GM18511 (cell line): ENCODE measurements at regions not wholly inside any gene's neighbourhood (a gene's known extent, or its start where the extent isn't known, plus 50 kb on each side); places are given as distances from the start of the nearest gene placed in this dataset.
A peak's percentile ranks its signal among the peaks of the same experiment; 100 is the strongest.
"Not testable (repeated sequence)": the region's sequence is repeated elsewhere in the genome, so short reads cannot be mapped to it uniquely, and the experiment has no call there.

ENCODE experiments used
- ATAC-seq: cut with Tn5 transposase; IDR thresholded peaks from one replicate; pipeline ENCODE4 v1.9.1; 2021; ENCODE audit warnings: mild to moderate bottlenecking, moderate library complexity; ENCODE audit not compliant: unreplicated experiment

DNA sequence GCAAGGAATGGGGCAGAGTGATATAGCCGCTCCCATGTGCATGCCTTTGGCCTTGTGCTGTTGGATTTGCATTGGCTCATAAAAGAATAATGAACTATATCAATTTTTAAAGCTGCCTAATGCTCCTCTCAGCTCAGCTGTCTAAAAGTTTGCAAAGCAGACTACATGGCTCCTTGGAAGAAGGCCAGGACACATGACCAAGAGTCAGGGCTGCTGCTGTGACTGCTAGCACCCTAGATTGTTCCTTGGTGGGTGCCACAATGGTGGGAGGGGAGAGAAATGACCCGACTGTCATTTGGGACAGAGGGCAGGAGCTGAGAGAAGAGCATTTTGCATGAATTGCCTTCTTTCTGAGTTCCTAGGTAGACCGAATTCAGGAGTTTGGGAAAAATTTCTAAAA is 307.9 kb downstream of the PDCD6IP start:
- ATAC-seq: no peak

DNA sequence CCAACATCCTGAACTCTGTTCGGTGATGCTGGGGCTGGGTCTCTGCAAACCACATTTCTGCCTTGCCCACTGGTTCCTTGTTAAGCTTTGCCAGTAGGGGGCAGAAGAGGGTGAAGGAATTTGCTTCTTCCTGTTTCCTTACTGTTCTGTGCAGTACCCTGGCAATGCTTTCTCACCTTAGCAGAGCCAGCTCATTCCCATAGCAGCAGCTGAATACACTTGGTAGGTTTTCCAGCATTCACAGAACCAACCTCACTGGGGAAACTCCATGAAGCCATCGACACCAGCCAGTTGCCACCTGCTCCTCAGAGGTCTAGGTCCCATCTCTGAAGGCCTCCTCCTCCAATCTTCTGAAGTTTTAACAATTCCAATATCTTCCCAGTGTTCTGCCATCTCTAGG is 308.4 kb downstream of the PDCD6IP start:
- peak; percentile 32 for ATAC-seq

DNA sequence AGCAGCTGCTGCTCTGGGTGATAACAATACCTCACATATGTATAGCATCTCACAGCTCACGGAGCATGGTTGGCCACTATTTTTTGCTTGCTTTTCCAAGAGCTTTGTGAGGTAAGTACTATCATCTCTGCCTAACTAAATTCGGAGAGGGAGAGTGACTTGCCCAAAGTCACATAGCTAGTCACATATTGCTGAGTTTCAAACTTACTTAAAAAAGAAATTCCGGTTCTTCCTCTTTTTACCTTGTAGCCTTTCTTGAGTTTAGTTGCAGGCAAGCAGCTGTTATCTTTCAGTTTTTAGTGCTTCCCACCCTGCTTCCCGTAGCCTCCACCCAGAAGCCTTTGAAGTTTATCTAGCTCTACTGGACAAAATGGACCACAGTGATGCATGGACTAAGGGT is 309.2 kb downstream of the PDCD6IP start:
- peak; percentile 45 for ATAC-seq

- ATAC-seq: no peak
These were observed 310.6 kb downstream of the PDCD6IP start for GRCh38 chr3:34109021-34109420.

GRCh38 chr3:34109846-34110245 is 311.4 kb downstream of the PDCD6IP start:
- peak; percentile 65 for ATAC-seq

DNA sequence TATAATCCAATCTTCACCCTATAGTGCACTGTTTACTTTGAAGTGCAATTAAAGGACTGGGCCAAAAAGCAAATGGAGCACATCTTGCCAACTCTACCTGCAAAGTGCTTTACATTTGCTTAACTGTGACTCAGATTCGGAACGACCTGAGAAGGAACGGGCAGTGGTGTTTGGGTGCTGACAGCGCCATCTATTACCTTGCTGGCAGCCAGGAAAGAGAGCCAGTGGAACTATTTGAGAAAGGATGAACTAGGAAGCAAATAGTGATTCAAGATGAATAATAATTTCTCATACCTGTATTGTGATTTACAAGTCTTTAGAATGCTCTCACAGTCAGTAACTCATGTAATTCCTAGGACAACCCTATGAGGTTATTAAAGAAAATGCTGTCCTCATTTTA is 312.9 kb downstream of the PDCD6IP start:
- ATAC-seq: no peak

GRCh38 chr3:34112261-34112660 is 313.8 kb downstream of the PDCD6IP start:
- not testable (repeated sequence) for ATAC-seq

DNA sequence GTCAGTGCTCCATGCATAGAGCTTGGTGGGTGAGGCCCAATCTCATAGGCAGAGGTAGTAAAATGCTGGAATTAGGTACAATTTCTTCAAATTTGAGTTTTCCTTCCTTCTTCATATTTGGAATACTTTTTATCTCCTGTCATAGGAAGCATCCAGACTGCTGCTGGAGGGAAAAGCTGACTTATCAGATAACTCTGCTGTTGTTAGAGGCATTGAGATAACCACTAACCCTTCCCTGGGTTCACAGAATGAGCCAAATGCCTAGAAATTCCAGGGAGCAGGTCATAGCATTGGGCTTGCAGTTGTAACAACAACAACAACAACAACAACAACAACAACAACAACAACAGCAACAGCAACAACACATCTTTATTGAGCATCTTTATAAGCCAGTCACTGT is 332.7 kb downstream of the PDCD6IP start:
- no peak for ATAC-seq

GRCh38 chr3:34132069-34132692 is 333.8 kb downstream of the PDCD6IP start:
- ATAC-seq: no peak

- ATAC-seq: no peak
These were observed 341.1 kb downstream of the PDCD6IP start for GRCh38 chr3:34139566-34139965.

- ATAC-seq: no peak
These were observed 342.2 kb downstream of the PDCD6IP start for GRCh38 chr3:34140616-34141015.

DNA sequence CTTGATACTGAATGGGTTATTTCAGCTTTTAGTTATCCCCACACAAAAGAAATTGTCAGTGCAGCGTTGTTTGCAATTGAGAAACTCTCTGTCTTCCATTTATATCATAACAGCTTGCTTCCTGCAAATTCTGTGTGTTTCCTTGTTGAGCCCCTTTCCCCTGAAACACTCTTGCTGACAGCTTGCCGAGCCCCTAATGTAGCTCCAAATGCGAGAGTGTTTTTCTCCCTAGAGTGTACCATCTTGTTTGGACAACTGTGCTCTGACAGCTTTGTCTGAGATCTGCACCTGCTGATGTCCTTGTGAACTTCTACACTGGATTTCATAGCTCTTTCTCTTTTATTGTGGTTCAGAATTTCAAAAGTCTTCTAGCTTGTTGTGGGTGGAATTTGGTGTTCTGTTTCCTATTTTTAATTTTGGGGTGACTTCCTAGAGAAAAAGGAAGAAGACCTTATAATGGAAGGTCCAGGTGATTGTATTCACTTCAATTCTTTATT is 343.5 kb downstream of the PDCD6IP start:
- no peak for ATAC-seq

GRCh38 chr3:34145796-34146195 is 347.4 kb downstream of the PDCD6IP start:
- ATAC-seq: no peak

DNA sequence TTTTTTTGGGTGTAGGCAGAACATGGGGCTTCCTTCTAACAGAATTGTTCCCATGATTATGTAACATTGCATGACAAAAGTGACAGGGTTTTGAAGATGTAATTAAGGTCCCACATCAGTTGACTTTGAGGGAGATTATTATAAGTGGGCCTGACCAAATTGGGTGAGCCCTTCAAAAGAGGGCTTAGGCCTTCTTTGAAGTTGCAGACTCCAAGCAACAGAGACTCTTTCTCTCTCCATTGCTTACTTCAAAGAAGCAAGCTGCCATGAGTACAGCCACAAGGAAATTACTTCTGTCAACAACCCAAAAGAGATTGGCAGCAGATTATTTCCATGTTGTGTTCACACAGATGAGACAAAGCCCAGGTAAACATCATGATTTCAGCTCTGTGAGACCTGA is 348.2 kb downstream of the PDCD6IP start:
- ATAC-seq: no peak

DNA sequence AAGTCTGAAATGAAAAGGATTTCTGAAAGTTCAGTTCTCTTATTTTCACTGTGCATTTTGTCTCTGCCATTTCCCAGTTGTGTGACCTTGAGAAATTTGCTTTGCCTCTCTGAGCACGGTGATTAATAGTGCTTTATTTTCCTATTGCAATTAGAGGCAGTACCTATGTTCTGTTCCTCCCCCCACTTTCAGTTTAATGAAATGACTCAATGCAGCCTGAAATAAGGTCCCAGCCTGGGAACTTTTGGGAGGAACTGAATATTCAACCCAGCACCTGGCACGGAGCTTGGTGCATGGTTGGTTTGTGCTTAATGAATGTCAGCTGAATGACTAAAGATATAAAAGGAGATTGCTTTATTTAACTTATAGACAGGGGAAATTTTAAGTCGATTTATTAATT is 352.6 kb downstream of the PDCD6IP start:
- peak; percentile 66 for ATAC-seq

- no peak for ATAC-seq
These were observed 354.2 kb downstream of the PDCD6IP start for GRCh38 chr3:34152656-34153055.

- no peak for ATAC-seq
These were observed 356.7 kb downstream of the PDCD6IP start for GRCh38 chr3:34155108-34155507.

GRCh38 chr3:34155666-34156065 is 357.2 kb downstream of the PDCD6IP start:
- ATAC-seq: peak; percentile 49

GRCh38 chr3:34157491-34157890 is 359.1 kb downstream of the PDCD6IP start:
- ATAC-seq: no peak

DNA sequence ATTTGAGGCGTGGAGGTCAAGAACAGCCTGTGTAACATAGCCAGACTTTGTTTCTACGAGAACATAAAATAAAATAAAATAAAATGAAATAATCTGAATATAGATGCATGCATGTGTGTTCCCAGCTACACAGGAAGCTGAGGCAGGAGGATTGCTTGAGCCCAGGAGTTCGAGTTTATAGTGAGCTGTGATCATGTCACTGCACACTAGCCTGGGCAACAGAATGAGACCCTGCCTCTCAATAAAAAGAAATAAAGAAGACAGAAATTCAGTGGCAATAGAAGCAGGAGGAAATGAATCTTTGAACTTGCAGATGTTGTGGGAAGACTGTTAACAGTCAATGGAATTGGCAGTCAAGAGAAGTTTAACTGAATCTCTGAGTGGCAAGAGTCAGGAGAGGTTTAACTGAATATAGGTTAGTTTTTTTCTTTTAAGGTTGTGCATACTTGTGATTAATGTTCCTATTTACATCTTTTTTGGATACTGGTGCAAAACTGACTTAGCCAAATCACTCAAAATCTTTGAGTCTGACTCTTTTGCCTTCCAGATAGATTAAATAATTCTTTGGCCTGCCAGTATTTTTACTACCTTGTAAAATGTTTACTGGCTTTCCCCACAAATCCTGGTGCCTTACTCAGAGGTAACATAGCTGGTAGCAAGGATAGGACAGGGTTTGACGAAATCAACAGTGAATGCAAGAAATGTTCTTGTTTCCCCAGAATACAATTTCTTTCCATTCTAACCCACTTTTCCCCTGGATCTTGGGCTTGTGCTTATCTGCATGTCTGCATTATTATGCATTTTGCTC is 361.4 kb downstream of the PDCD6IP start:
- no peak for ATAC-seq

DNA sequence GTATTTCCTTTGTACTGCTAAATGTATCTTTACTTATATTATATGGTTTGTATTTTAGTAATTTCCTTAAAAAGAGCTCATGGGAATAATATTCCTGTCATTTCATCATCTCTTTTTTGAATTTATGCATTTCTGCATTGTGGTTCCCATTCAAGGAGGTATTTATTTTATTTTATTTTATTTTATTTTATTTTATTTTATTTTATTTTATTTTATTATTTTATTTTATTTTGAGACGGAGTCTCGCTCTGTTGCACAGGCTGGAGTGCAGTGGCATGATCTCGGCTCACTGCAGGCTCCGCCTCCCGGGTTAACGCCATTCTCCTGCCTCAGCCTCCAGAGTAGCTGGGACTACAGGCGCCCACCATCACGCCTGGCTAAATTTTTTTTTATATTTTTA is 371.2 kb downstream of the PDCD6IP start:
- ATAC-seq: not testable (repeated sequence)

GRCh38 chr3:34174740-34175139 is 376.3 kb downstream of the PDCD6IP start:
- ATAC-seq: no peak
